HG03066 (cell line): ENCODE measurements at regions not wholly inside any gene's neighbourhood (a gene's known extent, or its start where the extent isn't known, plus 50 kb on each side); places are given as distances from the start of the nearest gene placed in this dataset.

Experiments used
- ATAC-seq: cut with Tn5 transposase; IDR thresholded peaks from one replicate; pipeline ENCODE4 v1.9.1; 2021; ENCODE audit warnings: low read depth; ENCODE audit not compliant: unreplicated experiment

- ATAC-seq: no peak
Observed at GRCh38 chr4:14267373-14268060, 640.0 kb upstream of the BOD1L1 start.

- no peak for ATAC-seq
Observed at GRCh38 chr4:14269824-14270223, 642.3 kb upstream of the BOD1L1 start.

DNA sequence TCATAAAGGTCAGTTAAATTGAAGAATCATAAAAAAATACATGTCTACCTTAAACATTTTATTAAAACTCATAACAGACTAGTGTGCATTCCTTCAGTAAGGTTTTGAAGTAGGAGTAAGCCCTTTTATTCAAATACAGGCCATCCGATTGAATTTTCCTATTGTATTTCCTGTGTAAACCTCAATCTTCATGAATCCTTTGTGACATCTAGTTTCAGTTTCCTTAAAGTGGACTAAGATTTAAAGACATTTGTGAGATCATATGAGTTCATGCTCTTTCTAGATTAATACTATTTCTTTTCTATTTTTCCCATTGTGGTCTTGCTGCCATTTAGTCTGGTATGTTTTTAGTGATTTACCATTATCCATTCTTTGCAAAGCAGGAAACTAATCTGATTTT, 644.7 kb upstream of the BOD1L1 start:
- no peak for ATAC-seq

DNA sequence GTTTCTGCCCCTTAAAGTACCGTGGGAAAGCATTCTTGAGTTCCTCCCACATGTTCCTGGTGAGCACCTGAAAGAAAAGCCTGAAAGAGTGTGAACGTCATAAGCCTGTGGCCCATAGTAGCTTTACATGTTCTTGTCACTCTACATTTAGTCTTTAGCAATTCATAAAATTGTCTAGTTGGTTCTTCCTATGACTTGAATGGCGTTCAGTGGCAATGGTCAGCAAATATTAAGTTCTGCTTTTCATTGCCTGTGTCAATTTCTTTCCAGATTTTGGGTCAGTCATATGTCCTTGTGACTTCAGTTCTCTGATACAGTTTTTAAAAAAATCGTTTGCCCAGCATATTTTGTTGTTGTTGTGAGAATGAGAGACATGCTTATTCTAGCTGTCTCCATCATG, 650.0 kb upstream of the BOD1L1 start:
- ATAC-seq: no peak

DNA sequence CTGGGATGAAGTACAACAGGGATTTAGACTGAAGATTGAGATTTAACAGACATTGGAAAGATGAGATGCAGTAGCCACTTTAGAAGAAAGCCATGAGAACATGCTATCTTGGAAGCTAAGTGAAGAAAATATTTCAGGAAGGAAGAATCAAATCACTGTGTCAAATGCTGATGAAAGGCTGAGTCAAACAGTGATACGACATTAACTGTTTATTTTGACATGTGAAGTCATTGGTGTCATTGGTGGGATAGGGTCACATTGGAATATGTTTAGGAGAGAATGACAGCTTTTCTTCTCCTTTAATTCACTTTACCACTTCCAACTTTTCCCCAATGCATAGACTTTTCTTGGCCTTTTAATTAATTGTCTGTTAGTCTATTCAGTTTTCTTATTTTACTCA, 653.0 kb upstream of the BOD1L1 start:
- no peak for ATAC-seq

- ATAC-seq: no peak
Observed at GRCh38 chr4:14284578-14284977, 657.1 kb upstream of the BOD1L1 start.

DNA sequence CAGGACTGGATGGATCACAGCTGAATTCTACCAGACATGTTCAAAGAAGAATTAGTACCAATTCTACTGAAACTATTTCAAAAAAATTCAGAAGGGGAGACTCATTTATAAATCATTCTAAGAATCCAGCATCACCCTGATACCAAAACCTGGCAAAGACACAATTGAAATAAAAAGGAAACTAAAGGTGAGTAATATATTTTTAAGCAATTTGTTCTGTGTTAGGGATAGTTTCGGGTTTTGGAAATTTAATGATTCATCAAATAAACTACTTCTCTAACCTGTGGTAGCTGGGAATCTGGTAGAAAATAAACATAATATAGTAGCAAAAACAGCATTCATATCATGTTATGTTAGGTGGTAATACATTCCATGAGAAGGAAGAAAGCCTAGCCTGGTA, 662.2 kb upstream of the BOD1L1 start:
- no peak for ATAC-seq

DNA sequence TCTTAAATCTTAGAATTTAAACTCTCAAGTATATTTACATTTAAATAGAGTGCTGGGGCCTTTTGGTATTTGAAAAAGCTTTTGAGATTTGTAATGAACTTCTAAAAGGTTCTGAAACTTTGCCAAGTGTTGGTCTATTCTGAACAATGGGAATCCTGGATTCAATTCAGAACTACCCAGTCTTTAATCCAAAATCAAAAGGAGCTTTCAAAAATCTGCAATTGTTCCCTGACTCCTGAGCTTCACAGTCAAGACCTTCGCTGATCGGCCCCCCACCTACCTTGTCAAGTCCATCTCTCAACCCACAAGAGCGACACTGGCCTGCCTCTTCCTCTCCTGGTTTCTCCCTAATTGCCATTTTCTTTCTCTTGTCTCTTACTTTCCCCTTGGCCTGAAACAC, 666.1 kb upstream of the BOD1L1 start:
- ATAC-seq: no peak

GRCh38 chr4:14294611-14295010, 667.1 kb upstream of the BOD1L1 start:
- no peak for ATAC-seq

- no peak for ATAC-seq
Observed at GRCh38 chr4:14299166-14299565, 671.6 kb upstream of the BOD1L1 start.

DNA sequence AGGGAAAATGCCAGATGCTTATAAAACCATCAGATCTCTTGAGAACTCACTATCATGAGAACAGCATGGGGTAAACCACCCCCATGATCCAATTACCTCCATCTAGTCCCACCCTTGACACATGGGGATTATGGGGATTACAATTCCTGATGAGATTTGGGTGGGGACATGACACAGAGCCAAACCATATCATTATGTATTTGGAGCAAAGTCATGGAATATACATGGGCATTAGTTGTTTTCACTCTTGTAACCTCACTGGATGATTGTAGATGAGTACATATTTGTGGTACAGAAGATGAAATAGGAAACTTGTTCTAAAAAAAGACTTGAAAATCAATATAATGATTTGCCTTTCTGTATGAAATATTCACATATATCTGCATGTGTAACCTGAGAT, 674.5 kb upstream of the BOD1L1 start:
- ATAC-seq: no peak

- ATAC-seq: no peak
Observed at GRCh38 chr4:14303856-14304255, 676.3 kb upstream of the BOD1L1 start.

- ATAC-seq: no peak
Observed at GRCh38 chr4:14308229-14308651, 680.7 kb upstream of the BOD1L1 start.

GRCh38 chr4:14309431-14309830, 681.9 kb upstream of the BOD1L1 start:
- no peak for ATAC-seq

- ATAC-seq: no peak
Observed at GRCh38 chr4:14313757-14314156, 686.2 kb upstream of the BOD1L1 start.

DNA sequence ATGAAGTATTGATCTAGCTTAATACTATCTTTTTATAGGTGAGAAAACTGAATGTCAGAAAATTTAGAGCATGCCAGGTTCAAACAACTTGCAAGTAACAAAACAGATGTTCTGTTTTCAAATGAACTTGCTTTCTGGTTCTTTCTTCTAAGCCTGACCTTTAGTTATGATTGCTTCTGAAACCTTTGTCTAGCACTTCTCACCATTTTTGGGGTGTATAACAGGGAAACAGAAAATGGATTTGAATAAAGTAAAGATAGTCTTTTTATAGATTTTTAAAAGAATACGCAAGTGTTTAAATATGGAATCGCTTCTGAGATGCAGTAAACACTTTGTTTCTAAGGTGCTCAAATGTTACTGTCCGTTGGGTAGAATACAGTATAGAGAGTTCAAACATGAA, 687.2 kb upstream of the CPEB2 start:
- no peak for ATAC-seq

GRCh38 chr4:14317351-14317750, 684.9 kb upstream of the CPEB2 start:
- no peak for ATAC-seq

- no peak for ATAC-seq
Observed at GRCh38 chr4:14318671-14319070, 683.6 kb upstream of the CPEB2 start.

DNA sequence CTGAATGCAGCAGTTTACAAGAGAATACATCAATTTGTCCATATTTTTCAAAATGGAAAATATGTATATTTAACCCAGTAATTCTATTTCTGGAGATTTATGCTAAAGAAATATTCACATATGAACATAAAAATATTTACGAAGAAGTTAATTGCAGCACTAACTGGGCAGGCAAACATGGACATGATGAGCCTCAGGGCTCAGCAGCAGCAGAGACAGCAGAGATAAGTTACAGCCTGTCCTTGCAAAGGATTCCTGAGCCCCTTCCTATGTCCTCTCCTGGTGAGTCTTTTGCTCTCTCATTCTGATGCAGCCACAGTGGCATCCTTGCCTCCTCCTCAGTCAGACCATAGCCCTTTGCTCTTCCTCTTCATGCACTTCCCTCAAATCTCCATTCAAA, 680.6 kb upstream of the CPEB2 start:
- ATAC-seq: no peak

GRCh38 chr4:14323191-14323590, 679.1 kb upstream of the CPEB2 start:
- no peak for ATAC-seq

- ATAC-seq: no peak
Observed at GRCh38 chr4:14329228-14329627, 673.1 kb upstream of the CPEB2 start.

DNA sequence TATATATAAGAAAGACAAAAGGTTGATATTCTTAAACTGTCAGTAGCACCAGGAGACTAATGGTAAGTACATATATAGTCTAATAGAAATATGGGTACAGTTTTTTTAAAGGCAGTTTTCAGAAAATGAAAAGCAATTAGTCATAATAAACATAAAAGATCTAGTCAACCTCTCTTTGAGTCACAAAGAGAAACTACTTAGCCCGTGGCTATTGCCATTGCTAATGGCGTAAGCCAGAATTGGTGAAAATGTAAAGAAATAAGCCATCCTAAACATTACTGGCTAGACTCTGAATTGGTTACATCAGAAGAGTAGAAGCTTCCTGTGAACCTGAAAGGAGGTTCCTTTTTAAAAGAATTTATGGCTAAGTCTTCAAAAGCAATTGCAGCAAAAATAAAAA, 668.7 kb upstream of the CPEB2 start:
- no peak for ATAC-seq

DNA sequence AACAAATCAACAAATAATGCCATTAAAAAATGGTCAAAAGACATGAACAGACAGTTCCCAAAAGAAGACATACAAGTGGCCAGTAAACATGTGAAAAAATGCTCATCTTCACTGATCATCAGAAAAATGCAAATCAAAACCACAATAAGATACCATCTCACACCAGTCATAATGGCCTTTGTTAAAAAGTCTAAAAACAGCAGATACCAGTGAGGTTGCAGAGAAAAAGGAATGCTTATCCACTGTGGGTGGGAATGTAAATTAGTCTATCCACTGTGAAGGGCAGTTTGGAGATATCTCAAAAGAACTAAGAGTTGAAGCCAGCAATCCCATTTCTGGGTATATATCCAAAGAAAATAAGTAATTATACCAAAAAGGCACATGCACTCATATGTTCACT, 668.1 kb upstream of the CPEB2 start:
- ATAC-seq: no peak
